IMR-90 (cell line): ENCODE measurements at regions not wholly inside any gene's neighbourhood (a gene's known extent, or its start where the extent isn't known, plus 50 kb on each side); places are given as distances from the start of the nearest gene placed in this dataset.

Source experiments
- ATAC-seq: fragments of 200-7000 bp; cut with Tn5 transposase; 2 replicates; pipeline ENCODE4 v1.9.1; 2020; ENCODE audit warnings: low read depth, mild to moderate bottlenecking, moderate library complexity
- BruUV-seq: library from RNA; stranded (reverse); fragments of 400-500 nt; replicated peaks from 2 replicates; lab custom pipeline; 2021; lab: Mats Ljungman, UMichigan
- CTCF ChIA-PET: fragments of 300-600 bp; formaldehyde crosslinking; extraction: SDS; loops from one replicate; lab custom pipeline; 2021; ENCODE audit warnings: antibody characterized with exemption; lab: Yijun Ruan, JAX
- POLR2A ChIA-PET: fragments of 300-600 bp; sonication (Branson Sonifier 250); formaldehyde crosslinking; loops from one replicate; lab custom pipeline; 2022; ENCODE audit warnings: antibody characterized with exemption; ENCODE audit not compliant: unreplicated experiment; lab: Charles Lee
- DNase-seq: peaks from one replicate; pipeline ENCODE4 v3.0.0; 2013
- H2AFZ ChIP-seq: replicated peaks from 2 replicates; pipeline ENCODE3; 2013; ENCODE audit warnings: low read length, mild to moderate bottlenecking; ENCODE audit not compliant: poor library complexity
- H2AK5ac ChIP-seq: 2 replicates; pipeline ENCODE4 v1.6.1; 2013; ENCODE audit warnings: low read depth, low read length, inconsistent platforms
- H2AK9ac ChIP-seq: replicated peaks from 2 replicates; pipeline ENCODE3; 2013; ENCODE audit warnings: mild to moderate bottlenecking, low read depth, low read length, moderate library complexity; ENCODE audit not compliant: poor library complexity
- H2BK120ac ChIP-seq: 2 replicates; pipeline ENCODE4 v1.6.1; 2013; ENCODE audit warnings: low read depth, low read length, inconsistent platforms
- H2BK15ac ChIP-seq: 3 replicates; pipeline ENCODE4 v1.6.1; 2013; ENCODE audit warnings: low read depth, low read length, inconsistent platforms
- H2BK20ac ChIP-seq: 2 replicates; pipeline ENCODE4 v1.6.1; 2013; ENCODE audit warnings: low read depth, mild to moderate bottlenecking, inconsistent platforms, low read length, moderate library complexity
- H2BK5ac ChIP-seq: 2 replicates; pipeline ENCODE4 v1.6.1; 2013; ENCODE audit warnings: mild to moderate bottlenecking, low read depth, low read length, inconsistent platforms; ENCODE audit not compliant: poor library complexity, severe bottlenecking
- H3K14ac ChIP-seq: replicated peaks from 2 replicates; pipeline ENCODE4 v1.6.1; 2013; ENCODE audit warnings: low read depth, low read length, inconsistent platforms
- H3K18ac ChIP-seq: 2 replicates; pipeline ENCODE4 v1.6.1; 2013; ENCODE audit warnings: low read depth, low read length, control low read depth
- H3K23ac ChIP-seq: 2 replicates; pipeline ENCODE4 v1.6.1; 2013; ENCODE audit warnings: low read depth, low read length, inconsistent platforms
- H3K27ac ChIP-seq: 2 replicates; pipeline ENCODE4 v1.5.1; 2013; ENCODE audit warnings: mild to moderate bottlenecking, control low read depth, low read length; ENCODE audit not compliant: insufficient read depth
- H3K27me3 ChIP-seq: 2 replicates; pipeline ENCODE4 v1.6.1; 2013; ENCODE audit warnings: low read length; ENCODE audit not compliant: control insufficient read depth, insufficient read depth
- H3K36me3 ChIP-seq: 2 replicates; pipeline ENCODE4 v1.6.1; 2013; ENCODE audit warnings: low read length, mixed read lengths; ENCODE audit not compliant: control insufficient read depth, insufficient read depth
- H3K4ac ChIP-seq: 2 replicates; pipeline ENCODE4 v1.6.1; 2013; ENCODE audit warnings: low read depth, low read length, inconsistent platforms
- H3K4me1 ChIP-seq: 2 replicates; pipeline ENCODE4 v1.6.1; 2013; ENCODE audit warnings: low read length, mixed read lengths; ENCODE audit not compliant: control insufficient read depth, insufficient read depth
- H3K4me2 ChIP-seq: 2 replicates; pipeline ENCODE4 v1.6.1; 2013; ENCODE audit warnings: low read depth, mild to moderate bottlenecking, control low read depth, low read length, moderate library complexity
- H3K4me3 ChIP-seq: 2 replicates; pipeline ENCODE4 v1.5.1; 2013; ENCODE audit warnings: low read depth, mild to moderate bottlenecking, control low read depth, low read length, moderate library complexity; ENCODE audit not compliant: insufficient read depth
- H3K56ac ChIP-seq: 2 replicates; pipeline ENCODE4 v1.6.1; 2013; ENCODE audit warnings: low read length, inconsistent platforms; ENCODE audit not compliant: insufficient read depth; ENCODE audit errors: extremely low read depth
- H3K79me1 ChIP-seq, 2 experiments: 2 replicates each; pipeline ENCODE4 v1.6.1; 2013; ENCODE audit warnings: low read length in 2 of 2, inconsistent platforms in 1 of 2, low read depth in 1 of 2
- H3K9ac ChIP-seq: 2 replicates; pipeline ENCODE4 v1.6.1; 2013; ENCODE audit warnings: low read depth, low read length, control low read depth
- H3K9me1 ChIP-seq: 2 replicates; pipeline ENCODE4 v1.6.1; 2013; ENCODE audit warnings: low read length, inconsistent platforms; ENCODE audit not compliant: insufficient read depth
- H3K9me3 ChIP-seq: 2 replicates; pipeline ENCODE4 v1.6.1; 2013; ENCODE audit warnings: low read length; ENCODE audit not compliant: control insufficient read depth, insufficient read depth
- H4K20me1 ChIP-seq: 2 replicates; pipeline ENCODE4 v1.6.1; 2013; ENCODE audit warnings: low read length, inconsistent platforms; ENCODE audit not compliant: insufficient read depth
- H4K5ac ChIP-seq: 2 replicates; pipeline ENCODE4 v1.6.1; 2013; ENCODE audit warnings: mild to moderate bottlenecking, low read depth, low read length, control low read depth
- H4K8ac ChIP-seq, 2 experiments: 2 replicates each; pipeline ENCODE4 v1.6.1; 2013; ENCODE audit warnings: low read depth in 2 of 2, low read length in 2 of 2, control low read depth in 1 of 2, inconsistent platforms in 1 of 2
- H4K91ac ChIP-seq: 2 replicates; pipeline ENCODE4 v1.6.1; 2013; ENCODE audit warnings: low read depth, low read length, inconsistent platforms; ENCODE audit not compliant: insufficient read depth
- FOS ChIP-seq: fragments of 150-350 bp; IDR thresholded peaks from 2 replicates; pipeline ENCODE4 v1.6.1; 2016; ENCODE audit warnings: low read depth, low read length
- WGBS, 2 experiments: methylation state at CpG; one replicate each; pipeline versions ENCODE4 v1.1.5 to v1.1.7; 2013; ENCODE audit warnings: missing lambda C conversion rate in 2 of 2; ENCODE audit not compliant: insufficient read length in 1 of 2; ENCODE audit errors: extremely low coverage in 2 of 2; 5-methylcytosine and 5-hydroxymethylcytosine counted together
- dilution Hi-C: fragments of 300-500 bp; cut with HindIII; formaldehyde crosslinking; loops from one replicate; pipeline ENCODE4 v1.14.3; 2018; ENCODE audit warnings: low sequenced_read_pairs; ENCODE audit not compliant: unreplicated experiment
- in situ Hi-C: fragments of 300-500 bp; cut with MboI; formaldehyde crosslinking; loops from 3 replicates; pipeline ENCODE4 v1.14.3; 2019; ENCODE audit warnings: low sequenced_read_pairs, inconsistent platforms, mixed read lengths
- intact Hi-C: fragments of 100-400 bp; cut with micrococcal nuclease; formaldehyde crosslinking; loops from 2 replicates; pipeline ENCODE4 v1.10.0; 2022

DNA sequence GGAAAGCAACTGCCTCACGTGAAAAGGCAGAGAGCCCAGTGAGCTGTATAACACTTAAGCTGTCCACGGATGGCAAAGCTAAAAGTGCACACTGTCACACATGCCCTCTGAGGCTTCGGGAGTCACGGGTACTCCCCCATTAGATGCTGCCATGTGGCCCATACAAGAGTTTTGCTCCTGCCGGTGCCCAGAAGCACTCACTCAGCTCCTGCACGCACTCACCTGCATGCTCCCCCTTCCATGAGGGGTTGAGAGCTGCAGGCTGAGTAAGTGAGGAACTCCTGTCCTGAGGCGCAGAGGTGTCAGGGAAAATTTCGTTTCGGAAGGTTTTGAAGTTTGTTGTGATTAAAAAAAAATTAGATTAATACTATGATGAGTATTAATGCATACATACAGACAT lies 939.2 kb upstream of the ATXN8OS start:
- CTCF ChIA-PET = no interaction called here
- H4K91ac ChIP-seq = no peak overlapping the region
- no peak overlapping the region for H2AK9ac ChIP-seq
- no peak overlapping the region for H2BK5ac ChIP-seq
- intact Hi-C loops (no loop called here), dilution Hi-C loops (no loop called here), in situ Hi-C loops (no loop called here)
- no peak overlapping the region for H2BK120ac ChIP-seq
- no peak overlapping the region for H3K23ac ChIP-seq
- H3K14ac ChIP-seq = no peak overlapping the region
- DNase-seq (no peak), ATAC-seq (no peak)
- no peaks in the 10 kb centered on the region for H3K4me1 ChIP-seq
- H2AK5ac ChIP-seq = no peak overlapping the region
- no peak overlapping the region for H2BK15ac ChIP-seq
- H3K27me3 ChIP-seq = no peaks in the 10 kb centered on the region
- H3K27ac ChIP-seq = no peak overlapping the region
- no peak overlapping the region for H3K4ac ChIP-seq
- no peaks in the 10 kb centered on the region for H3K36me3 ChIP-seq
- no peak overlapping the region for H4K8ac ChIP-seq
- H4K20me1 ChIP-seq = no peaks in the 10 kb centered on the region
- no peak overlapping the region for H3K4me2 ChIP-seq
- H3K4me3 ChIP-seq = no peak overlapping the region
- no peak overlapping the region for H4K5ac ChIP-seq
- TF ChIP-seq FOS = no peak
- H3K56ac ChIP-seq = no peak overlapping the region
- no peak overlapping the region for H3K9ac ChIP-seq
- H3K18ac ChIP-seq = no peak overlapping the region
- no peak overlapping the region for H2AFZ ChIP-seq
- H3K9me1 ChIP-seq = no peaks in the 10 kb centered on the region
- H3K79me1 ChIP-seq = no peaks in the 10 kb centered on the region
- POLR2A ChIA-PET = no interaction called here
- H3K9me3 ChIP-seq = peaks cover 6% of the 10 kb centered on the region; the same call in 1 of the 2 replicates
- no peak overlapping the region for H2BK20ac ChIP-seq
- WGBS, 2 experiments = 100% methylated on average over 2 of the region's 9 CpGs; no CpG with 5 or more reads in 1 of the 2 experiments
- no TSS peak for BruUV-seq
